Activated T-helper 1 cell treated with Interleukin-2 at 50 U/mL for 16 hours (primary cell): ENCODE measurements at regions not wholly inside any gene's neighbourhood (a gene's known extent, or its start where the extent isn't known, plus 50 kb on each side); places are given as distances from the start of the nearest gene placed in this dataset.

Experiments used
- DNase-seq: peaks from one replicate; pipeline ENCODE4 v3.0.0-alpha.2; 2020; ENCODE audit warnings: low read depth

GRCh38 chr6:85127696-85128243 is 322.1 kb upstream of the NT5E start:
- no peak for DNase-seq

- no peak for DNase-seq
Observed at GRCh38 chr6:85127168-85127498, 322.8 kb upstream of the NT5E start.

- DNase-seq: no peak
Observed at GRCh38 chr6:85126485-85127167, 323.3 kb upstream of the NT5E start.

- no peak for DNase-seq
Observed at GRCh38 chr6:85125526-85125925, 324.4 kb upstream of the NT5E start.

- DNase-seq: no peak
Observed at GRCh38 chr6:85124472-85125354, 325.2 kb upstream of the NT5E start.

GRCh38 chr6:85121158-85121557 is 328.7 kb upstream of the NT5E start:
- DNase-seq: no peak

GRCh38 chr6:85118652-85119235 is 331.1 kb upstream of the NT5E start:
- DNase-seq: no peak

GRCh38 chr6:85118233-85118632 is 331.6 kb upstream of the NT5E start:
- no peak for DNase-seq

- DNase-seq: no peak
Observed at GRCh38 chr6:85116475-85116874, 333.4 kb upstream of the NT5E start.

GRCh38 chr6:85115876-85116275 is 334.0 kb upstream of the NT5E start:
- no peak for DNase-seq

- no peak for DNase-seq
Observed at GRCh38 chr6:85115376-85115775, 334.5 kb upstream of the NT5E start.

GRCh38 chr6:85114581-85114935 is 335.3 kb upstream of the NT5E start:
- no peak for DNase-seq

GRCh38 chr6:85113934-85114580 is 335.8 kb upstream of the NT5E start:
- DNase-seq: no peak

- DNase-seq: no peak
Observed at GRCh38 chr6:85112540-85112939, 337.3 kb upstream of the NT5E start.

- no peak for DNase-seq
Observed at GRCh38 chr6:85111481-85112011, 338.3 kb upstream of the NT5E start.

GRCh38 chr6:85110943-85111342 is 338.9 kb upstream of the NT5E start:
- no peak for DNase-seq

- no peak for DNase-seq
Observed at GRCh38 chr6:85107701-85108100, 342.2 kb upstream of the NT5E start.

GRCh38 chr6:85096976-85097375 is 332.6 kb upstream of the TBX18 start:
- no peak for DNase-seq

GRCh38 chr6:85092226-85092625 is 327.8 kb upstream of the TBX18 start:
- no peak for DNase-seq

GRCh38 chr6:85089255-85089654 is 324.9 kb upstream of the TBX18 start:
- no peak for DNase-seq

GRCh38 chr6:85085875-85086274 is 321.5 kb upstream of the TBX18 start:
- no peak for DNase-seq

GRCh38 chr6:85081102-85081501 is 316.7 kb upstream of the TBX18 start:
- DNase-seq: no peak
